ENCODE measurements at regions not wholly inside any gene's neighbourhood (a gene's known extent, or its start where the extent isn't known, plus 50 kb on each side); places are given as distances from the start of the nearest gene placed in this dataset.
"Not testable (repeated sequence)": the region's sequence is repeated elsewhere in the genome, so short reads cannot be mapped to it uniquely, and the experiment has no call there.

DNA sequence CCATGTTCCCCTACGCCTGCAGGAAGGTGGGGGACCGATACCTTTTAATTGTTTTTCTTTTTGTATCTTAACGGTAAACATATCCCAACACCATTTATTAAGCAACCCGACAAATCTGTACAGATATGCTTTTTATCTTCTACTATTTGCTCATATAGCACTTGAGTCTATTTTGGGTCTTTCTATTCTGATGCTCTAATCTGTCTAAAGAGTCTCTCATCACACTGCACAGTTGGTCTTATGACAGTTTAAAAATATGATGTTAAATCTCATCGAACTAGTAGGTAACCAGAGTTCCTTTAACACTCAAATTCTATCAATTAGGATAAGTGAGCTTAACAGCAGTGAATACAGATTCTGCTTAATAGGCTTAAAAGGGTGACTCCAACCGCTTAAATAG lies 111.6 kb downstream of the SOCS6 start:
- Histone ChIP-seq H3K27ac (no peak overlapping the region), H3K4me1 (no peaks in the 10 kb centered on the region), H3K36me3 (no peaks in the 10 kb centered on the region), H3K9me3 (no peaks in the 10 kb centered on the region), H3K4me3 (no peak overlapping the region), H3K27me3 (no peaks in the 10 kb centered on the region)
- no peak for TF ChIP-seq POLR2A (IDR thresholded peaks at IDR 0.05)
- TF ChIP-seq, protein P1, sequence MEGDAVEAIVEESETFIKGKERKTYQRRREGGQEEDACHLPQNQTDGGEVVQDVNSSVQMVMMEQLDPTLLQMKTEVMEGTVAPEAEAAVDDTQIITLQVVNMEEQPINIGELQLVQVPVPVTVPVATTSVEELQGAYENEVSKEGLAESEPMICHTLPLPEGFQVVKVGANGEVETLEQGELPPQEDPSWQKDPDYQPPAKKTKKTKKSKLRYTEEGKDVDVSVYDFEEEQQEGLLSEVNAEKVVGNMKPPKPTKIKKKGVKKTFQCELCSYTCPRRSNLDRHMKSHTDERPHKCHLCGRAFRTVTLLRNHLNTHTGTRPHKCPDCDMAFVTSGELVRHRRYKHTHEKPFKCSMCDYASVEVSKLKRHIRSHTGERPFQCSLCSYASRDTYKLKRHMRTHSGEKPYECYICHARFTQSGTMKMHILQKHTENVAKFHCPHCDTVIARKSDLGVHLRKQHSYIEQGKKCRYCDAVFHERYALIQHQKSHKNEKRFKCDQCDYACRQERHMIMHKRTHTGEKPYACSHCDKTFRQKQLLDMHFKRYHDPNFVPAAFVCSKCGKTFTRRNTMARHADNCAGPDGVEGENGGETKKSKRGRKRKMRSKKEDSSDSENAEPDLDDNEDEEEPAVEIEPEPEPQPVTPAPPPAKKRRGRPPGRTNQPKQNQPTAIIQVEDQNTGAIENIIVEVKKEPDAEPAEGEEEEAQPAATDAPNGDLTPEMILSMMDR (IDR thresholded peaks at IDR 0.05): no peak
- no peak for DNase-seq
- intact Hi-C loops (cut with DNase I; ENCODE audit: low total_unique reads): no loop called here

DNA sequence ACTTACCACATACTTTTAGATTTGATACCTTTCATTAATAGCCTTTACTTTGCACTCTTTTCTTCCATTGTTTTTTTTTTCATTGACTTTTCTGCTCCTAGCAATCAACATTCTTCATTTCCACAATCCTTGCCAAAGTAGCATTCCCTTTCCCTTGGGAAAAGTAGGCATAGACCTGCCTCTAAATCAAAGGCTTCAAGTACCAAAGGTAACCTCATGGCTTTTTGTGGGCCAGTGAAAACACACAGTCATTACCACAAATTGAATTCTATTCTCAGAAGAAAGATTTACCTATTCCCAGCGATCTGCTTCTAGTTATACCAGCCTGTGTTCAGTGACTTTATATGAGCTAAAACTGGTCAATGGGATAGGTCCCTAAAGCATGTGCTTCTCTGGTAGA lies 109.2 kb downstream of the SOCS6 start:
- TF ChIP-seq, protein P1 (IDR thresholded peaks at IDR 0.05): no peak
- no peak for TF ChIP-seq POLR2A (IDR thresholded peaks at IDR 0.05)
- intact Hi-C loops (cut with DNase I; ENCODE audit: low total_unique reads): no loop called here
- DNase-seq: no peak
- H3K9me3 ChIP-seq: no peaks in the 10 kb centered on the region
- no peak overlapping the region for H3K27ac ChIP-seq
- H3K4me1 ChIP-seq: no peaks in the 10 kb centered on the region
- no peaks in the 10 kb centered on the region for H3K27me3 ChIP-seq
- H3K4me3 ChIP-seq: no peak overlapping the region
- H3K36me3 ChIP-seq: no peaks in the 10 kb centered on the region

GRCh38 chr18:70397259-70397925 lies 108.5 kb downstream of the SOCS6 start:
- no peaks in the 10 kb centered on the region for H3K4me1 ChIP-seq
- no peak overlapping the region for H3K27ac ChIP-seq
- no peaks in the 10 kb centered on the region for H3K36me3 ChIP-seq
- TF ChIP-seq POLR2A (IDR thresholded peaks at IDR 0.05): no peak
- TF ChIP-seq, protein P1 (IDR thresholded peaks at IDR 0.05): no peak
- no peaks in the 10 kb centered on the region for H3K9me3 ChIP-seq
- intact Hi-C loops (cut with DNase I; ENCODE audit: low total_unique reads): no loop called here
- no peaks in the 10 kb centered on the region for H3K27me3 ChIP-seq
- DNase-seq: no peak
- H3K4me3 ChIP-seq: no peak overlapping the region

DNA sequence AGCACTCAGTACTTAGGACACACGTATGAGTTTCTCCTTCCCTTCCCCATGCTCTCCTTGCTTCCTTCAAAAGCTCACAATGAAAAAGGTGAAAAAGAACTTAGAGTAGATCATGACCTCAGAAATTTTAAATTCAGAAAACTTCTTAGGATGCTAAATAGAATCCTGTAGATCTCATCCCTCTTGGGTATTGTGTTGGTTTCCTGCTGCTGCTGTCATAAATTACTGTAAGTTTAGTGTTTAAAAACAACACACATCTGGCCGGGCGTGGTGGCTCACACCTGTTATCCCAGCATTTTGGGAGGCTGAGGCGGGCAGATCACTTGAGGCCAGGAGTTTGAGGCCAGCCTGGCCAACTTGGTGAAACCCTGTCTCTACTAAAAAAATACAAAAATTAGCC lies 106.9 kb downstream of the SOCS6 start:
- intact Hi-C loops (cut with DNase I; ENCODE audit: low total_unique reads); H3K27ac ChIP-seq; H3K36me3 ChIP-seq; H3K9me3 ChIP-seq; H3K27me3 ChIP-seq; H3K4me1 ChIP-seq; DNase-seq; H3K4me3 ChIP-seq: not testable (repeated sequence)

GRCh38 chr18:70394672-70395071 lies 105.8 kb downstream of the SOCS6 start:
- H3K27me3 ChIP-seq: no peaks in the 10 kb centered on the region
- no peak for DNase-seq
- H3K9me3 ChIP-seq: no peaks in the 10 kb centered on the region
- intact Hi-C loops (cut with DNase I; ENCODE audit: low total_unique reads): no loop called here
- H3K36me3 ChIP-seq: no peaks in the 10 kb centered on the region
- no peak overlapping the region for H3K27ac ChIP-seq
- TF ChIP-seq, protein P1 (IDR thresholded peaks at IDR 0.05): no peak
- TF ChIP-seq POLR2A (IDR thresholded peaks at IDR 0.05): no peak
- no peaks in the 10 kb centered on the region for H3K4me1 ChIP-seq
- no peak overlapping the region for H3K4me3 ChIP-seq

All from uterus (tissue), 3 donors.